ENCODE measurements at regions not wholly inside any gene's neighbourhood (a gene's known extent, or its start where the extent isn't known, plus 50 kb on each side); places are given as distances from the start of the nearest gene placed in this dataset.

GRCh38 chr1:4032571-4032970 lies 132.5 kb upstream of the C1orf174 start:
- ATAC-seq (ENCODE audit: insufficient number of reproducible peaks, low FRiP score, low read depth), result no peak

GRCh38 chr1:4033129-4033676 lies 133.1 kb upstream of the C1orf174 start:
- no peaks in the 10 kb centered on the region for H3K36me3 ChIP-seq
- H3K27me3 ChIP-seq (replicated peaks; ENCODE audit: insufficient read depth), result no peaks in the 10 kb centered on the region
- H3K4me3 ChIP-seq, result no peak overlapping the region
- H3K9me3 ChIP-seq, result no peaks in the 10 kb centered on the region
- no peak overlapping the region for H3K27ac ChIP-seq
- no peaks in the 10 kb centered on the region for H3K4me1 ChIP-seq (ENCODE audit: control insufficient read depth in 1 of 2, low read depth in 2 of 2)
- no peak for TF ChIP-seq CTCF (IDR thresholded peaks at IDR 0.05)
- no peak for ATAC-seq (ENCODE audit: insufficient number of reproducible peaks, low FRiP score, low read depth)
- no peak for DNase-seq (ENCODE audit: low spot score)

More at GRCh38 chr1:4032571-4032970, 132.5 kb upstream of the C1orf174 start:
- no peak for TF ChIP-seq CTCF (IDR thresholded peaks at IDR 0.05)
- no peak for DNase-seq (ENCODE audit: low spot score)
- Histone ChIP-seq H3K27me3 (replicated peaks; ENCODE audit: insufficient read depth) (no peaks in the 10 kb centered on the region), H3K36me3 (no peaks in the 10 kb centered on the region), H3K4me1 (ENCODE audit: control insufficient read depth in 1 of 2, low read depth in 2 of 2) (no peaks in the 10 kb centered on the region), H3K9me3 (no peaks in the 10 kb centered on the region), H3K27ac (no peak overlapping the region), H3K4me3 (no peak overlapping the region)

GRCh38 chr1:4033713-4034112 lies 133.6 kb upstream of the C1orf174 start:
- DNase-seq (ENCODE audit: low spot score) (no peak), ATAC-seq (ENCODE audit: insufficient number of reproducible peaks, low FRiP score, low read depth) (no peak)
- Histone ChIP-seq H3K27ac (no peak overlapping the region), H3K36me3 (no peaks in the 10 kb centered on the region), H3K4me1 (ENCODE audit: control insufficient read depth in 1 of 2, low read depth in 2 of 2) (no peaks in the 10 kb centered on the region), H3K9me3 (no peaks in the 10 kb centered on the region), H3K4me3 (no peak overlapping the region), H3K27me3 (replicated peaks; ENCODE audit: insufficient read depth) (no peaks in the 10 kb centered on the region)
- TF ChIP-seq CTCF (IDR thresholded peaks at IDR 0.05), result no peak

GRCh38 chr1:4034318-4034887 lies 134.3 kb upstream of the C1orf174 start:
- no peak for TF ChIP-seq CTCF (IDR thresholded peaks at IDR 0.05)
- no peaks in the 10 kb centered on the region for H3K9me3 ChIP-seq
- no peaks in the 10 kb centered on the region for H3K4me1 ChIP-seq (ENCODE audit: control insufficient read depth in 1 of 2, low read depth in 2 of 2)
- ATAC-seq (ENCODE audit: insufficient number of reproducible peaks, low FRiP score, low read depth) (no peak), DNase-seq (ENCODE audit: low spot score) (no peak)
- no peaks in the 10 kb centered on the region for H3K36me3 ChIP-seq
- no peaks in the 10 kb centered on the region for H3K27me3 ChIP-seq (replicated peaks; ENCODE audit: insufficient read depth)
- no peak overlapping the region for H3K27ac ChIP-seq
- H3K4me3 ChIP-seq, result no peak overlapping the region

GRCh38 chr1:4044967-4045366 lies 144.9 kb upstream of the C1orf174 start:
- Histone ChIP-seq H3K4me3 (no peak overlapping the region), H3K36me3 (no peaks in the 10 kb centered on the region), H3K27ac (no peak overlapping the region), H3K27me3 (replicated peaks; ENCODE audit: insufficient read depth) (no peaks in the 10 kb centered on the region), H3K4me1 (ENCODE audit: control insufficient read depth in 1 of 2, low read depth in 2 of 2) (no peaks in the 10 kb centered on the region), H3K9me3 (no peaks in the 10 kb centered on the region)
- DNase-seq (ENCODE audit: low spot score), result no peak
- no peak for TF ChIP-seq CTCF (IDR thresholded peaks at IDR 0.05)
- ATAC-seq (ENCODE audit: insufficient number of reproducible peaks, low FRiP score, low read depth), result no peak
